Gastroesophageal sphincter (tissue), 3 donors: ENCODE measurements at regions not wholly inside any gene's neighbourhood (a gene's known extent, or its start where the extent isn't known, plus 50 kb on each side); places are given as distances from the start of the nearest gene placed in this dataset.

Experiments used
- CTCF ChIP-seq, 4 experiments: fragments of 200-600 bp in 2 of 4; fragments of 450-650 bp in 2 of 4; sonication (generic) in 1 of 4; IDR thresholded peaks; one replicate each; pipeline ENCODE4 v1.5.1; 2017 to 2019; ENCODE audit warnings: antibody characterized with exemption in 4 of 4, mild to moderate bottlenecking in 2 of 4, moderate library complexity in 2 of 4
- POLR2AphosphoS5 ChIP-seq: sonication (generic); formaldehyde crosslinking; IDR thresholded peaks from one replicate; pipeline ENCODE4 v1.6.1; 2017; ENCODE audit warnings: antibody characterized with exemption

- TF ChIP-seq POLR2AphosphoS5 (no peak), CTCF (IDR thresholded peaks at IDR 0.05) (no peak)
These were observed 60.2 kb upstream of the LCTL start for GRCh38 chr15:66625974-66626373.
